Breast epithelium (tissue), 4 donors: ENCODE measurements at regions not wholly inside any gene's neighbourhood (a gene's known extent, or its start where the extent isn't known, plus 50 kb on each side); places are given as distances from the start of the nearest gene placed in this dataset.

Experiments
- DNase-seq, 2 donors: peaks; one replicate each; pipeline ENCODE4 v3.0.0-alpha.2; 2019; ENCODE audit warnings: low spot score in 2 of 2
- H3K27ac ChIP-seq, 2 donors: fragments of 200-600 bp; sonication (generic) in 1 of 2; one replicate each; pipeline ENCODE4 v1.5.1; 2016 to 2019; ENCODE audit warnings: mild to moderate bottlenecking in 1 of 2
- H3K27me3 ChIP-seq, 2 donors: fragments of 200-600 bp; sonication (generic) in 1 of 2; one replicate each; pipeline versions ENCODE4 v1.5.1 to v1.6.0; 2017 to 2019; ENCODE audit warnings: control low read depth in 1 of 2, mild to moderate bottlenecking in 1 of 2
- H3K36me3 ChIP-seq: fragments of 200-600 bp; one replicate; pipeline ENCODE4 v1.5.1; 2019
- H3K4me1 ChIP-seq, 2 donors: fragments of 200-600 bp; sonication (generic); one replicate each; pipeline ENCODE4 v1.5.1; 2016 to 2019; ENCODE audit warnings: control low read depth in 1 of 2
- H3K4me3 ChIP-seq, 3 donors: fragments of 200-600 bp; sonication (generic); 1 replicate in 2 of 3; 2 replicates in 1 of 3; pipeline ENCODE4 v1.5.1; 2016 to 2019; ENCODE audit warnings: mild to moderate bottlenecking in 3 of 3, moderate library complexity in 2 of 3
- H3K9me3 ChIP-seq, 2 donors: fragments of 200-600 bp; sonication (generic) in 1 of 2; one replicate each; pipeline ENCODE4 v1.5.1; 2016 to 2019; ENCODE audit warnings: control low read depth in 1 of 2
- POLR2A ChIP-seq: fragments of 450-650 bp; IDR thresholded peaks from one replicate; pipeline ENCODE4 v1.6.1; 2016; ENCODE audit warnings: antibody characterized with exemption, mild to moderate bottlenecking, moderate library complexity
- POLR2AphosphoS5 ChIP-seq, 3 donors: sonication (generic); formaldehyde crosslinking; IDR thresholded peaks; one replicate each; pipeline ENCODE4 v1.6.1; 2017; ENCODE audit warnings: antibody characterized with exemption in 3 of 3
- intact Hi-C: fragments of 100-400 bp; cut with DNase I; formaldehyde crosslinking; loops from one replicate; pipeline ENCODE4 v1.15.1; 2023; ENCODE audit warnings: low total_unique reads
- TF ChIP-seq, protein P1 (sequence below), 3 donors: fragments of 450-650 bp; IDR thresholded peaks; one replicate each; pipeline ENCODE4 v1.5.1; 2016 to 2017; ENCODE audit warnings: antibody characterized with exemption in 3 of 3, mild to moderate bottlenecking in 3 of 3, moderate library complexity in 3 of 3

DNA sequence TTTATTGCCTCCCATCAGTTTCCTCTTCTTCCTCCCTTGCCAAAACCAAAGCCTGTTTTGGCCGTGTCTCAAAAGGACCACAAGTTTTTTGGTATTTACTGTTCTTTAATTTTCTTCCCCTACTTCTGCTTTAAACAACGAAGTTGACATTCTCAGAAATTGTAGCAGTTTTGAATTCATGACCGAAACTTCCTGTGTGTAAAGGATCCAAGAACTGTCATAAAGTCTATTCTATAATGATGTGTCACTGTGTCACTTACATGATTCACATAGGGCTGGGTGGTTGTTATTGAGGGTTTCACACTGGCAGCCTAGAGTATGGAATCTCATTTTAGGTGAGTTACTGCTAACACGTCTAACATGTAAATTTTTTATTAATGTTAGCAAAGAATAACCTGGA lies 741.0 kb upstream of the KLHL1 start:
- DNase-seq = no peak
- Histone ChIP-seq H3K4me3 (no peak overlapping the region), H3K27ac (no peak overlapping the region), H3K36me3 (no peaks in the 10 kb centered on the region), H3K4me1 (no peaks in the 10 kb centered on the region), H3K9me3 (peaks cover 0 to 4% of the 10 kb centered on the region in 2 donors), H3K27me3 (no peaks in the 10 kb centered on the region)
- TF ChIP-seq, protein P1, sequence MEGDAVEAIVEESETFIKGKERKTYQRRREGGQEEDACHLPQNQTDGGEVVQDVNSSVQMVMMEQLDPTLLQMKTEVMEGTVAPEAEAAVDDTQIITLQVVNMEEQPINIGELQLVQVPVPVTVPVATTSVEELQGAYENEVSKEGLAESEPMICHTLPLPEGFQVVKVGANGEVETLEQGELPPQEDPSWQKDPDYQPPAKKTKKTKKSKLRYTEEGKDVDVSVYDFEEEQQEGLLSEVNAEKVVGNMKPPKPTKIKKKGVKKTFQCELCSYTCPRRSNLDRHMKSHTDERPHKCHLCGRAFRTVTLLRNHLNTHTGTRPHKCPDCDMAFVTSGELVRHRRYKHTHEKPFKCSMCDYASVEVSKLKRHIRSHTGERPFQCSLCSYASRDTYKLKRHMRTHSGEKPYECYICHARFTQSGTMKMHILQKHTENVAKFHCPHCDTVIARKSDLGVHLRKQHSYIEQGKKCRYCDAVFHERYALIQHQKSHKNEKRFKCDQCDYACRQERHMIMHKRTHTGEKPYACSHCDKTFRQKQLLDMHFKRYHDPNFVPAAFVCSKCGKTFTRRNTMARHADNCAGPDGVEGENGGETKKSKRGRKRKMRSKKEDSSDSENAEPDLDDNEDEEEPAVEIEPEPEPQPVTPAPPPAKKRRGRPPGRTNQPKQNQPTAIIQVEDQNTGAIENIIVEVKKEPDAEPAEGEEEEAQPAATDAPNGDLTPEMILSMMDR (IDR thresholded peaks at IDR 0.05) = no peak
- TF ChIP-seq POLR2AphosphoS5 (IDR thresholded peaks at IDR 0.05) (no peak), POLR2A (no peak)
- intact Hi-C loops = loop anchor here (5.0 kb wide), 1 partner anchor 883 kb away; no protein-coding TSS in a partner anchor

GRCh38 chr13:70844391-70845108 lies 736.3 kb upstream of the KLHL1 start:
- Histone ChIP-seq H3K4me1 (no peaks in the 10 kb centered on the region), H3K4me3 (no peak overlapping the region), H3K27me3 (no peaks in the 10 kb centered on the region), H3K9me3 (peaks cover 0 to 4% of the 10 kb centered on the region in 2 donors), H3K27ac (no peak overlapping the region), H3K36me3 (no peaks in the 10 kb centered on the region)
- no peak for DNase-seq
- TF ChIP-seq POLR2AphosphoS5 (IDR thresholded peaks at IDR 0.05) (no peak), POLR2A (no peak)
- TF ChIP-seq, protein P1 (IDR thresholded peaks at IDR 0.05) = no peak
- intact Hi-C loops = loop anchor here (5.0 kb wide), 1 partner anchor 888 kb away; no protein-coding TSS in a partner anchor

- Histone ChIP-seq H3K36me3 (no peaks in the 10 kb centered on the region), H3K27ac (no peak overlapping the region), H3K27me3 (no peaks in the 10 kb centered on the region), H3K4me3 (no peak overlapping the region), H3K4me1 (no peaks in the 10 kb centered on the region), H3K9me3 (peaks cover 0 to 4% of the 10 kb centered on the region in 2 donors)
- TF ChIP-seq POLR2AphosphoS5 (IDR thresholded peaks at IDR 0.05) = no peak
- no peak for TF ChIP-seq POLR2A
- TF ChIP-seq, protein P1 (IDR thresholded peaks at IDR 0.05) = no peak
- intact Hi-C loops = no loop called here
- no peak for DNase-seq
These were observed 733.9 kb upstream of the KLHL1 start for GRCh38 chr13:70842062-70842644.

GRCh38 chr13:70841240-70842061 lies 733.2 kb upstream of the KLHL1 start:
- TF ChIP-seq, protein P1 (IDR thresholded peaks at IDR 0.05) = no peak
- TF ChIP-seq POLR2AphosphoS5 (IDR thresholded peaks at IDR 0.05) = no peak
- no peak for TF ChIP-seq POLR2A
- Histone ChIP-seq H3K36me3 (no peaks in the 10 kb centered on the region), H3K4me3 (no peak overlapping the region), H3K9me3 (peaks cover 0 to 3% of the 10 kb centered on the region in 2 donors), H3K27me3 (no peaks in the 10 kb centered on the region), H3K4me1 (no peaks in the 10 kb centered on the region), H3K27ac (no peak overlapping the region)
- intact Hi-C loops = no loop called here
- no peak for DNase-seq
